Endothelial cell of umbilical vein (primary cell): ENCODE measurements at regions not wholly inside any gene's neighbourhood (a gene's known extent, or its start where the extent isn't known, plus 50 kb on each side); places are given as distances from the start of the nearest gene placed in this dataset.

Experiments
- BruUV-seq: library from RNA; stranded (reverse); fragments of 400-500 nt; replicated peaks from 2 replicates; lab custom pipeline; 2021; lab: Mats Ljungman, UMichigan
- CTCF ChIA-PET: fragments of 300-600, 350-600 bp; sonication (Branson Sonifier 250); formaldehyde crosslinking; loops from one replicate; lab custom pipeline; 2021; ENCODE audit warnings: antibody characterized with exemption, inconsistent platforms; lab: Charles Lee
- POLR2A ChIA-PET: fragments of 300-600, 350-600 bp; sonication (Branson Sonifier 250); formaldehyde crosslinking; loops from one replicate; lab custom pipeline; 2021; ENCODE audit warnings: antibody characterized with exemption, inconsistent platforms; lab: Charles Lee
- DNase-seq: peaks from one replicate; pipeline ENCODE4 v3.0.0-alpha.2; 2011; ENCODE audit warnings: low read depth, low spot score
- FAIRE-seq: peaks from 2 replicates; lab custom pipeline; 2011; peaks lifted over from hg19 to GRCh38; lab: Jason Lieb, UNC
- H2AFZ ChIP-seq: 2 replicates; pipeline ENCODE4 v1.6.0; 2012; ENCODE audit warnings: low read depth, low read length, control low read depth, inconsistent platforms
- H3K27ac ChIP-seq: 2 replicates; pipeline ENCODE4 v1.5.1; 2011; ENCODE audit warnings: low read depth, mild to moderate bottlenecking, control low read depth, low read length, moderate library complexity; ENCODE audit not compliant: insufficient read depth
- H3K27me3 ChIP-seq, 2 experiments: 2 replicates each; pipeline versions ENCODE4 v1.6.0 to v1.6.1; 2011; ENCODE audit warnings: low read length in 2 of 2, mixed read lengths in 1 of 2; ENCODE audit not compliant: control insufficient read depth in 2 of 2, insufficient read depth in 2 of 2
- H3K36me3 ChIP-seq, 2 experiments: 2 replicates in 1 of 2; 3 replicates in 1 of 2; pipeline ENCODE4 v1.5.1; 2011; ENCODE audit warnings: low read length in 2 of 2, mild to moderate bottlenecking in 1 of 2, moderate library complexity in 1 of 2; ENCODE audit not compliant: control insufficient read depth in 2 of 2, insufficient read depth in 2 of 2; ENCODE audit errors: extremely low read depth in 1 of 2
- H3K4me1 ChIP-seq: 3 replicates; pipeline ENCODE4 v1.5.1; 2011; ENCODE audit warnings: mild to moderate bottlenecking, low read length; ENCODE audit not compliant: control insufficient read depth, insufficient read depth; ENCODE audit errors: extremely low read depth
- H3K4me2 ChIP-seq: 2 replicates; pipeline ENCODE4 v1.6.1; 2011; ENCODE audit warnings: low read length, control low read depth, mixed read lengths; ENCODE audit not compliant: insufficient read depth
- H3K4me3 ChIP-seq, 3 experiments: fragments of 200-600 bp in 1 of 3; sonication (generic), shearing (Covaris generic) in 1 of 3; replicated peaks in 1 of 3; 2 replicates each; pipeline ENCODE4 v1.5.1; 2011 to 2016; ENCODE audit warnings: control low read depth in 3 of 3, low read length in 3 of 3, mild to moderate bottlenecking in 2 of 3, inconsistent platforms in 1 of 3, low read depth in 1 of 3, moderate library complexity in 1 of 3; ENCODE audit not compliant: insufficient read depth in 1 of 3
- H3K79me2 ChIP-seq: 2 replicates; pipeline ENCODE4 v1.6.0; 2012; ENCODE audit warnings: low read length, inconsistent platforms; ENCODE audit not compliant: control insufficient read depth, insufficient read depth
- H3K9ac ChIP-seq: replicated peaks from 2 replicates; pipeline ENCODE3; 2011; ENCODE audit warnings: low read length, control low read depth; ENCODE audit not compliant: insufficient read depth; ENCODE audit errors: extremely low read depth
- H3K9me1 ChIP-seq: replicated peaks from 3 replicates; pipeline ENCODE4 v1.6.0; 2011; ENCODE audit warnings: mild to moderate bottlenecking, low read length; ENCODE audit not compliant: control insufficient read depth, insufficient read depth; ENCODE audit errors: extremely low read depth
- H3K9me3 ChIP-seq: replicated peaks from 2 replicates; pipeline ENCODE4 v1.5.1; 2012; ENCODE audit warnings: low read length, inconsistent platforms; ENCODE audit not compliant: control insufficient read depth, insufficient read depth
- H4K20me1 ChIP-seq: replicated peaks from 2 replicates; pipeline ENCODE3; 2011; ENCODE audit warnings: mild to moderate bottlenecking, low read length; ENCODE audit not compliant: control insufficient read depth, insufficient read depth; ENCODE audit errors: extremely low read depth
- EZH2 ChIP-seq: IDR thresholded peaks from 2 replicates; pipeline ENCODE4 v1.6.1; 2012; ENCODE audit warnings: borderline replicate concordance, low read depth, mild to moderate bottlenecking, moderate library complexity, low read length, inconsistent platforms; ENCODE audit not compliant: severe bottlenecking
- FOS ChIP-seq: IDR thresholded peaks from 2 replicates; pipeline ENCODE4 v1.6.1; 2011; ENCODE audit warnings: mild to moderate bottlenecking, low read length, moderate library complexity, borderline replicate concordance; ENCODE audit not compliant: insufficient read depth
- GATA2 ChIP-seq: IDR thresholded peaks from 2 replicates; pipeline ENCODE4 v1.7.0; 2011; ENCODE audit warnings: low read depth, mild to moderate bottlenecking, moderate library complexity, mixed read lengths, low read length; ENCODE audit not compliant: insufficient read length, insufficient read depth
- JUN ChIP-seq: IDR thresholded peaks from 2 replicates; pipeline ENCODE4 v1.6.1; 2011; ENCODE audit warnings: borderline replicate concordance, low read depth; ENCODE audit not compliant: insufficient read length, insufficient read depth
- MYC ChIP-seq: IDR thresholded peaks from one replicate; pipeline ENCODE4 v1.6.1; 2011; ENCODE audit warnings: mild to moderate bottlenecking, low read depth, low read length
- POLR2A ChIP-seq: IDR thresholded peaks from 2 replicates; pipeline ENCODE4 v1.6.1; 2012; ENCODE audit warnings: low read depth, mild to moderate bottlenecking, control low read depth, low read length
- POLR2AphosphoS5 ChIP-seq: IDR thresholded peaks from 2 replicates; pipeline ENCODE4 v1.6.1; 2012; ENCODE audit warnings: low read depth, mild to moderate bottlenecking, control low read depth, low read length, moderate library complexity; ENCODE audit not compliant: insufficient read depth
- dilution Hi-C: fragments of 300-500 bp; cut with MboI; formaldehyde crosslinking; loops from one replicate; pipeline ENCODE4 v1.15.0; 2019; ENCODE audit warnings: low sequenced_read_pairs; ENCODE audit not compliant: extremely low pct_ligation_motif_present
- intact Hi-C: fragments of 100-400 bp; cut with micrococcal nuclease; formaldehyde crosslinking; loops from one replicate; pipeline ENCODE4 v1.10.0; 2022
- TF ChIP-seq, protein P1 (sequence below): IDR thresholded peaks from 2 replicates; pipeline ENCODE4 v1.6.1; 2011; ENCODE audit not compliant: insufficient read depth, insufficient read length
- TF ChIP-seq, protein P2 (sequence below), 2 donors: IDR thresholded peaks; 1 replicate in 1 of 2; 2 replicates in 1 of 2; pipeline ENCODE4 v1.5.1; 2011; ENCODE audit warnings: low read length in 2 of 2, mild to moderate bottlenecking in 2 of 2, moderate library complexity in 2 of 2, control low read depth in 1 of 2, inconsistent platforms in 1 of 2, low read depth in 1 of 2; ENCODE audit not compliant: insufficient read depth in 1 of 2; ENCODE audit errors: extremely low read depth in 1 of 2

DNA sequence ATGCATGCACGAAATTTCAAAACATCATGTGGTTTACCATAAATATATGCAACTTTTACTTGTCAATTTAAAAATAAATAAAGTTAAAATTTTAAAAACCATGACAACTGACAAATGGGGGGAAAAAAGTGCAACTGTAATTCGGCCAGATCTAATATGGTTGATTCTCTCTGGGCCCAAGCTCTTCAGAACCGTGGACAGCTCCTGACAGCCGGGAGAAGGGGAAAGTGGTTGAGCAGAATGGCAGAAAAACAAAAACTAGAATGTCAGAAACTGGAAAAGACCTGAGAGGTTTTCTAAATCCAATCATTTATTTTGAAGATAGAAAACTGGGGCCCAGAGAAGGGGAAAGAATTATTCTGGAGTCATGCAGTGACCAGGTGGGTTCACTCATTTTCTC, 126.6 kb downstream of the TMEM132E start:
- no peaks in the 10 kb centered on the region for H3K4me1 ChIP-seq
- no peak for FAIRE-seq
- dilution Hi-C loops (no loop called here), intact Hi-C loops (no loop called here)
- H3K27ac ChIP-seq: no peak overlapping the region
- BruUV-seq: no TSS peak
- H3K27me3 ChIP-seq: no peaks in the 10 kb centered on the region
- DNase-seq: no peak
- H3K36me3 ChIP-seq: no peaks in the 10 kb centered on the region
- CTCF ChIA-PET: no interaction called here
- TF ChIP-seq, protein P1, sequence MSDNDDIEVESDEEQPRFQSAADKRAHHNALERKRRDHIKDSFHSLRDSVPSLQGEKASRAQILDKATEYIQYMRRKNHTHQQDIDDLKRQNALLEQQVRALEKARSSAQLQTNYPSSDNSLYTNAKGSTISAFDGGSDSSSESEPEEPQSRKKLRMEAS: no peak
- no peak for TF ChIP-seq POLR2A
- no peak for TF ChIP-seq MYC
- TF ChIP-seq JUN: no peak
- no peak for TF ChIP-seq EZH2
- no peak for TF ChIP-seq FOS
- TF ChIP-seq GATA2: no peak
- TF ChIP-seq, protein P2, sequence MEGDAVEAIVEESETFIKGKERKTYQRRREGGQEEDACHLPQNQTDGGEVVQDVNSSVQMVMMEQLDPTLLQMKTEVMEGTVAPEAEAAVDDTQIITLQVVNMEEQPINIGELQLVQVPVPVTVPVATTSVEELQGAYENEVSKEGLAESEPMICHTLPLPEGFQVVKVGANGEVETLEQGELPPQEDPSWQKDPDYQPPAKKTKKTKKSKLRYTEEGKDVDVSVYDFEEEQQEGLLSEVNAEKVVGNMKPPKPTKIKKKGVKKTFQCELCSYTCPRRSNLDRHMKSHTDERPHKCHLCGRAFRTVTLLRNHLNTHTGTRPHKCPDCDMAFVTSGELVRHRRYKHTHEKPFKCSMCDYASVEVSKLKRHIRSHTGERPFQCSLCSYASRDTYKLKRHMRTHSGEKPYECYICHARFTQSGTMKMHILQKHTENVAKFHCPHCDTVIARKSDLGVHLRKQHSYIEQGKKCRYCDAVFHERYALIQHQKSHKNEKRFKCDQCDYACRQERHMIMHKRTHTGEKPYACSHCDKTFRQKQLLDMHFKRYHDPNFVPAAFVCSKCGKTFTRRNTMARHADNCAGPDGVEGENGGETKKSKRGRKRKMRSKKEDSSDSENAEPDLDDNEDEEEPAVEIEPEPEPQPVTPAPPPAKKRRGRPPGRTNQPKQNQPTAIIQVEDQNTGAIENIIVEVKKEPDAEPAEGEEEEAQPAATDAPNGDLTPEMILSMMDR (IDR thresholded peaks at IDR 0.05; ENCODE audit: extremely low read depth in 1 of 2, insufficient read depth in 1 of 2, low read depth in 1 of 2, low read length in 2 of 2): no peak
- no peak for TF ChIP-seq POLR2AphosphoS5
- H4K20me1 ChIP-seq: no peaks in the 10 kb centered on the region
- H3K9me3 ChIP-seq: no peaks in the 10 kb centered on the region
- H3K4me2 ChIP-seq: no peak overlapping the region
- H3K9me1 ChIP-seq: no peaks in the 10 kb centered on the region
- no peak overlapping the region for H3K9ac ChIP-seq
- H3K79me2 ChIP-seq: no peaks in the 10 kb centered on the region
- POLR2A ChIA-PET: no interaction called here
- no peak overlapping the region for H3K4me3 ChIP-seq
- no peak overlapping the region for H2AFZ ChIP-seq
